Activated gamma-delta T cell treated with anti-CD3 and anti-CD28 coated beads, Interleukin-2, amount 50 U/mL, for 16 hours (primary cell): ENCODE measurements at regions not wholly inside any gene's neighbourhood (a gene's known extent, or its start where the extent isn't known, plus 50 kb on each side); places are given as distances from the start of the nearest gene placed in this dataset.

ENCODE experiments used
- DNase-seq: peaks from one replicate; pipeline ENCODE4 v3.0.0-alpha.2; 2020; ENCODE audit warnings: low read depth

GRCh38 chrX:16496175-16496574 is 153.8 kb upstream of the S100G start:
- no peak for DNase-seq

DNA sequence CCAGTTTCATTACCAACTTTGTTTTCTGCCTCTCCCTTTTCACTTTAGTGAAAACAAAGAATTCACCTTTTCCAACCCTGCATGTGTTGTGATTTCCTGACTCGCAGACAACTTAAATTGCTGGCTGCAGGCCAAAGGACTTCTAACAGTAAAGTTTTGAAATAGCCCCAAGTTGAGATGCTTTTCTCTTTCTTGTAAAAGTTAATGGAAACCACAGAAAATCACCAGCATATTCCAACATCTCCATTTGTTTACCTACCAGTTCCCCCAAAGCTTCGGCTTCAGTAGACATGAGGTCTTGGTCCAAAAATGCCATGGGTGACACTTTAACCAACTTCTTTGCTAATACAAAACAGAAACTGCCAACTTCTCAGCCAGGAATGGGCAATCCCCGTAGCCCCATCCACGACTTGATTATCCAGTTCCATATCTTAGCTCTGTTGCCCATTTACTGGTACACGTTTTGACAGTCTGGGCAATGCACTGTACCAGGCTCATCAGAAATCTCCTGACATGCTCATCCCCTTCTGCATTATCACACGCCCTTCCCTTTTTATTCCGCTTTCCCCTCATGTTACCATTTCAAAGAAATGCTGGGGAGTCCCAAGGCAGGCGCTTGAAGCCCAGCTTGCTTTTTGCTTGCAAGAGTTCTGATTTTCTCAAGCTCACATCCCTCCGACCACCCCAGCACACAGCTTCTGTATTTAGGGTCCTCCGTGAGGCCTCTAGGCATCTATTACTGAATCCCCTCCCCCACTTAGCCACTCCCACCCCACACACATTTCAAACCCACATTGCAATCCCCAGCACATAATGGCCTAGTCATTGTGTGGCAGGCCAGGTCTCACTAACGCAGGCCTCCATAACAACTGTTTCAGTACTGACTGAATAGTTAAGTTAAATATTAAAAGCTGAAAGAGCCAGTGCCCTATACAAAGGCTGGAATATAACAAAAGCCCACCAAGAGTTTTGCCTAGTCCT is 137.9 kb upstream of the S100G start:
- no peak for DNase-seq

DNA sequence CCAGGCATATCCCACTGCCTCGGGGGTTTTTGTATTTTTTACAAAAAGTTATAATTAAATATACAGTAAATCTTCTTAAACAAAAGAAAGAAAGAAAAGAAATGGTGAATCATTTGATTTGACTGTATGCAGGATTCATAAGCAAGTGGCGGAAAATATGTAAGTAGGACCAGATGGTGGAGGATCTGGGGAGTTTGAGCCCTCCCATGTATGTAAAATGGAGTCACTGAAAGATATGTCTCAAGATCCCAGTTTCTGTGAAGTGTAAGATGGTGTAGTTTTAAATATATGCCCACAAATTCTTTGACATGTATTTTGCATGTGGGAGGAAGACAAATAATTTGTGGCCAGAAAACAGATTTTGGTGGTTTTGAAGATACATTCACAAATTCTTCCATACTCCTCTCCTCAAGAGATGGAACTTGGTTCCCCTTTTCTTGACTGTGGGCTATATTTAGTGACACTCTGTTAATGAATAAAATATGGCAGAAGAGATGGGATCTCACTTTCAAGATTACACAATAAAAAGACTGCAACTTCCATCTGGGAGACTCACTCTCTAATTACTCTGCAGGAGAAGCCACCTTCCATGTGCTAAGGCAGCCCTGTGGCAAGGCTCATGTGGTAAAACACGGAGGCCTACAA is 133.6 kb upstream of the S100G start:
- DNase-seq, result no peak

- DNase-seq, result no peak
These were observed 132.8 kb upstream of the S100G start for GRCh38 chrX:16517039-16517605.

GRCh38 chrX:16518131-16518530 is 131.8 kb upstream of the S100G start:
- DNase-seq, result no peak

GRCh38 chrX:16524316-16524715 is 125.6 kb upstream of the S100G start:
- DNase-seq, result no peak

- no peak for DNase-seq
These were observed 124.0 kb upstream of the S100G start for GRCh38 chrX:16526003-16526402.

DNA sequence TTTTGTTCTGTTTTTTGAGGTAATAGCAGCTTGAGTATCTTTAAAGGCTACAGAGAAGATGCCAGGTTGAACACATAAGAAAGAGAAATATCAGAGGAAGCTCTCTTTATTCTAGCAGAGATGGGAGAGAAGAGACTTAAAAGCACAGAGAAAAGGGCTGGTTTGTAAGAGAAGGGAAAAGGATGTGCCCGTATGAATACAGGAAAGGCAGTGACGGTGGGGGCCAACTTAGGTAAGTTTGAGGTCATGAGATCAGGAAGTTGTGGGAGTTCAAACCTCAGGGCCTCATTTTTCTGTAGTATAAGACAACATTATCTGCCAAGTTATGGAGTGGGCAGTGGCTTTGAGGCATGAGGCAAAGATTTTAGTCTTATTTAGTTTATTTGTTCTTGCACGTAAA is 121.3 kb upstream of the S100G start:
- no peak for DNase-seq
